Tibial nerve (tissue), 4 donors: ENCODE measurements at regions not wholly inside any gene's neighbourhood (a gene's known extent, or its start where the extent isn't known, plus 50 kb on each side); places are given as distances from the start of the nearest gene placed in this dataset.

ENCODE experiments used
- CTCF ChIP-seq, 5 experiments: fragments of 200-600 bp in 3 of 5; fragments of 450-650 bp in 2 of 5; sonication (generic) in 3 of 5; IDR thresholded peaks; one replicate each; pipeline ENCODE4 v1.5.1; 2016 to 2019; ENCODE audit warnings: antibody characterized with exemption in 5 of 5, mild to moderate bottlenecking in 3 of 5, moderate library complexity in 2 of 5
- EP300 ChIP-seq, 2 donors: sonication (generic); formaldehyde crosslinking; IDR thresholded peaks; one replicate each; pipeline ENCODE4 v1.6.1; 2017; ENCODE audit warnings: antibody characterized with exemption in 2 of 2, mild to moderate bottlenecking in 1 of 2
- POLR2A ChIP-seq, 2 donors: fragments of 450-650 bp; IDR thresholded peaks; one replicate each; pipeline ENCODE4 v1.6.1; 2017; ENCODE audit warnings: antibody characterized with exemption in 2 of 2, mild to moderate bottlenecking in 2 of 2, moderate library complexity in 2 of 2

GRCh38 chr6:167209577-167209975 lies 51.8 kb upstream of the GPR31 start:
- TF ChIP-seq EP300 (IDR thresholded peaks at IDR 0.05) (no peak), CTCF (IDR thresholded peaks at IDR 0.05) (no peak), POLR2A (IDR thresholded peaks at IDR 0.05) (no peak)
